Sigmoid colon (tissue), 4 donors: ENCODE measurements at regions not wholly inside any gene's neighbourhood (a gene's known extent, or its start where the extent isn't known, plus 50 kb on each side); places are given as distances from the start of the nearest gene placed in this dataset.

Source experiments
- EP300 ChIP-seq, 4 donors: sonication (generic); formaldehyde crosslinking; IDR thresholded peaks; one replicate each; pipeline ENCODE4 v1.6.1; 2017; ENCODE audit warnings: antibody characterized with exemption in 4 of 4
- POLR2AphosphoS5 ChIP-seq, 4 donors: sonication (generic); formaldehyde crosslinking; IDR thresholded peaks; one replicate each; pipeline ENCODE4 v1.6.1; 2017; ENCODE audit warnings: antibody characterized with exemption in 4 of 4
- TF ChIP-seq, protein P1 (sequence below), 4 experiments: fragments of 450-650 bp in 3 of 4; fragments of 200-600 bp in 1 of 4; IDR thresholded peaks; one replicate each; pipeline ENCODE4 v1.5.1; 2016 to 2019; ENCODE audit warnings: antibody characterized with exemption in 4 of 4, mild to moderate bottlenecking in 3 of 4, moderate library complexity in 2 of 4

DNA sequence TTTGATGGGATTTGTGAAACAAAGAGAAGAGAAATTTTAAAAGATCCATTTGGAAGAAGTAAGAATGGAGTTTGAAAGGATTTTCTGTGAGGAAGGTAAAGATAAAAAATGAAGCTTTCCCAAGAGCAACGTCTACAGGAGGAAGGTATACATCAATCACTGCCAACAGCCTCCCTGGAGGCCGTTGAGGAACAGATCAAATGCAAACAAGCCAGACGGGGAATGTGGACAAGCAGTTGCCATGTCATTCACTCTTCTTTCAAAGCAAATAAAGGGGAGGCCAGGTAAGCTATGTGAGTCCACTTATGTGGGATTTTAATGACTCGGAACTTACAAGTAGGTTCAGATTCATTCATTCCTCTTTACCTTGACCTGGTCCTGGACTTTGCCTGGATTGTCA is 1020.5 kb upstream of the AGA start:
- TF ChIP-seq, protein P1, sequence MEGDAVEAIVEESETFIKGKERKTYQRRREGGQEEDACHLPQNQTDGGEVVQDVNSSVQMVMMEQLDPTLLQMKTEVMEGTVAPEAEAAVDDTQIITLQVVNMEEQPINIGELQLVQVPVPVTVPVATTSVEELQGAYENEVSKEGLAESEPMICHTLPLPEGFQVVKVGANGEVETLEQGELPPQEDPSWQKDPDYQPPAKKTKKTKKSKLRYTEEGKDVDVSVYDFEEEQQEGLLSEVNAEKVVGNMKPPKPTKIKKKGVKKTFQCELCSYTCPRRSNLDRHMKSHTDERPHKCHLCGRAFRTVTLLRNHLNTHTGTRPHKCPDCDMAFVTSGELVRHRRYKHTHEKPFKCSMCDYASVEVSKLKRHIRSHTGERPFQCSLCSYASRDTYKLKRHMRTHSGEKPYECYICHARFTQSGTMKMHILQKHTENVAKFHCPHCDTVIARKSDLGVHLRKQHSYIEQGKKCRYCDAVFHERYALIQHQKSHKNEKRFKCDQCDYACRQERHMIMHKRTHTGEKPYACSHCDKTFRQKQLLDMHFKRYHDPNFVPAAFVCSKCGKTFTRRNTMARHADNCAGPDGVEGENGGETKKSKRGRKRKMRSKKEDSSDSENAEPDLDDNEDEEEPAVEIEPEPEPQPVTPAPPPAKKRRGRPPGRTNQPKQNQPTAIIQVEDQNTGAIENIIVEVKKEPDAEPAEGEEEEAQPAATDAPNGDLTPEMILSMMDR (IDR thresholded peaks at IDR 0.05), result no peak
- no peak for TF ChIP-seq EP300 (IDR thresholded peaks at IDR 0.05)
- TF ChIP-seq POLR2AphosphoS5 (IDR thresholded peaks at IDR 0.05), result no peak
